Right atrium auricular region (tissue), 2 donors: ENCODE measurements at regions not wholly inside any gene's neighbourhood (a gene's known extent, or its start where the extent isn't known, plus 50 kb on each side); places are given as distances from the start of the nearest gene placed in this dataset.

Experiments
- DNase-seq: peaks from one replicate; pipeline ENCODE4 v3.0.0-alpha.2; 2019; ENCODE audit warnings: low spot score
- H3K27ac ChIP-seq, 2 donors: fragments of 200-600 bp; sonication (generic); 1 replicate in 1 of 2; 2 replicates in 1 of 2; pipeline ENCODE4 v1.5.1; 2016 to 2019
- H3K27me3 ChIP-seq, 2 donors: fragments of 200-600 bp; sonication (generic); one replicate each; pipeline versions ENCODE4 v1.5.1 to v1.6.0; 2017 to 2019
- H3K36me3 ChIP-seq: fragments of 200-600 bp; sonication (generic); one replicate; pipeline ENCODE4 v1.5.1; 2016
- H3K4me1 ChIP-seq, 2 donors: fragments of 200-600 bp; sonication (generic); one replicate each; pipeline versions ENCODE4 v1.5.1 to v1.6.0; 2017 to 2019
- H3K4me3 ChIP-seq, 2 donors: fragments of 200-600 bp; sonication (generic); 1 replicate in 1 of 2; 2 replicates in 1 of 2; pipeline ENCODE4 v1.5.1; 2017 to 2019; ENCODE audit warnings: mild to moderate bottlenecking in 1 of 2, moderate library complexity in 1 of 2
- H3K9me3 ChIP-seq, 2 donors: fragments of 200-600 bp; sonication (generic); one replicate each; pipeline ENCODE4 v1.5.1; 2019
- TF ChIP-seq, protein P1 (sequence below), 2 donors: fragments of 200-600 bp; sonication (generic); IDR thresholded peaks; one replicate each; pipeline ENCODE4 v1.5.1; 2019; ENCODE audit warnings: antibody characterized with exemption in 2 of 2

DNA sequence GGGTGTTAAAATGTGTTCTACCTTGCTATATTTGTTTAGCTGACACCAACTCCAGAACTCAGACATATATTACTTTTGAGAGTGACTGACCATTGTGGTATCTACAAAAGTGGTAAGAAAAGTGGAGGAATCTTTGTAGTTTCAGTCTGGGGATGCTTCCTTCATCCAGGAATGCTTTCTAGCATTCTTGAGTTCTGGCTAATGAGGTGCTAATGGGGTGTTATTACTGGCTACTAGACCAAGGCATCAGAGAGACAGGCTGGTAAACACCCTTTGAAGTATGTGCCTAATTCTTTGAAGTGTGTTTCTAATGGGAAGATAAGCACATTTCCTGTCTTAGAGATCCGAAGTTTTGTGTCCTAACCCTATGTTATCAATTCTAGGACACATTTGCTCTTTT, 310.4 kb downstream of the SPRY1 start:
- TF ChIP-seq, protein P1, sequence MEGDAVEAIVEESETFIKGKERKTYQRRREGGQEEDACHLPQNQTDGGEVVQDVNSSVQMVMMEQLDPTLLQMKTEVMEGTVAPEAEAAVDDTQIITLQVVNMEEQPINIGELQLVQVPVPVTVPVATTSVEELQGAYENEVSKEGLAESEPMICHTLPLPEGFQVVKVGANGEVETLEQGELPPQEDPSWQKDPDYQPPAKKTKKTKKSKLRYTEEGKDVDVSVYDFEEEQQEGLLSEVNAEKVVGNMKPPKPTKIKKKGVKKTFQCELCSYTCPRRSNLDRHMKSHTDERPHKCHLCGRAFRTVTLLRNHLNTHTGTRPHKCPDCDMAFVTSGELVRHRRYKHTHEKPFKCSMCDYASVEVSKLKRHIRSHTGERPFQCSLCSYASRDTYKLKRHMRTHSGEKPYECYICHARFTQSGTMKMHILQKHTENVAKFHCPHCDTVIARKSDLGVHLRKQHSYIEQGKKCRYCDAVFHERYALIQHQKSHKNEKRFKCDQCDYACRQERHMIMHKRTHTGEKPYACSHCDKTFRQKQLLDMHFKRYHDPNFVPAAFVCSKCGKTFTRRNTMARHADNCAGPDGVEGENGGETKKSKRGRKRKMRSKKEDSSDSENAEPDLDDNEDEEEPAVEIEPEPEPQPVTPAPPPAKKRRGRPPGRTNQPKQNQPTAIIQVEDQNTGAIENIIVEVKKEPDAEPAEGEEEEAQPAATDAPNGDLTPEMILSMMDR (IDR thresholded peaks at IDR 0.05) = no peak
- Histone ChIP-seq H3K4me1 (no peaks in the 10 kb centered on the region), H3K36me3 (no peaks in the 10 kb centered on the region), H3K27ac (no peak overlapping the region), H3K9me3 (peaks cover 0 to 19% of the 10 kb centered on the region in 2 donors), H3K27me3 (no peaks in the 10 kb centered on the region), H3K4me3 (no peak overlapping the region)
- DNase-seq = no peak

DNA sequence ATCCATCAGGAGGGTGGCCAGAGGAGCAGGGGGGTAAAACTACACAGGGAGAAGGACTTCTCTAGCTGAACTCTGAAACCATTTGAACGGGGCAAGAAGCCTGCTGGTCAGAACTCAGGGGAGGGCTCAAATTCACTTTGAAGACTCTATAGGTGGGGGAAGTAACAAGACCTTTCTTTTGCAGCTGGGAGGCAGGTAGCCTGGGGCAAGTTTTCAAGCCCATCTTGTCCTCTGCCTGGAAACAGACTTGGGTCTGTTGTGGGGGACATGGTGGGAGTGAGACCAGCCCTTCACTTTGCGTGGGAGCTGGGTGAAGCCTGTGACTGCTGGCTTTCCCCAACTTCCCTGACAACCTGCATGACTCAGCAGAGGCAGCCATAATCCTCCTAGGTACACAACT, 312.3 kb downstream of the SPRY1 start:
- Histone ChIP-seq H3K36me3 (no peaks in the 10 kb centered on the region), H3K4me1 (no peaks in the 10 kb centered on the region), H3K27ac (no peak overlapping the region), H3K27me3 (no peaks in the 10 kb centered on the region), H3K4me3 (no peak overlapping the region), H3K9me3 (peaks cover 0 to 14% of the 10 kb centered on the region in 2 donors)
- TF ChIP-seq, protein P1 (IDR thresholded peaks at IDR 0.05) = no peak
- no peak for DNase-seq

DNA sequence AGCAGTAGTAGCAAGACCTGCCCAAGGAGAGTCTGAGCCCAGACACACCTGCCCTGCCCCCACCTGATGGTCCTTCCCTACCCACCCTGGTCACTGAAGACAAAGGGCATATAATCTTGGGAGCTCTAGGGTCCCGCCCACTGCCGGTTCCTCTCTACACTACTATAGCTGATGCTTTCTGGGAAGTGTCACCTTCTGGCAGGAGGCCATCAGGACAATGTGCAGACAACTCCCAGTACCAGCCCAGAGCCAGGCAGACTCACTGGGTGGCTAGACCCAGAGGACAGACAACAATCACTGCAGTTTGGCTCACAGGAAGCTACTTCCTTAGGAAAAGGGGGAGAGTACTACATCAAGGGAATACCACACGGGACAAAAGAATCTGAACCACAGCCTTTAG, 312.7 kb downstream of the SPRY1 start:
- no peak for DNase-seq

DNA sequence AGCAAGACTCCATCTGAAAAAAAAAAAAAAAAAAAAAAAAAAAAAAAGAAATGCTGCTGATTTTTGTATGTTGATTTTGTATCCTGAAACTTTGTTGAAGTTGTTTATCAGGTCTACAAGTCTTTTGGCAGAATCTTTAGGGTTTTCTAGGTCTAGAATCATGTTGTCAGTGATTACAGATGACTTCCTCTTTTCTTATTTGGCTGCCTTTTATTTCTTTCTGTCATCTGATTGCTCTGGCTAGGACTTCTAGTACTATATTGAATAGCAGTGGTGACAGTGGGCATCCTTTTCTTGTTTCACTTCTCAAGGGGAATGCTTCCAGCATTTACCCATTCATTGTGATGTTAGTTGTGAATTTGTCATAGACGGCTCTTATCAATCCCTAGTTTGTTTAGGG, 334.4 kb downstream of the SPRY1 start:
- TF ChIP-seq, protein P1 (IDR thresholded peaks at IDR 0.05) = no peak
- Histone ChIP-seq H3K9me3 (peaks cover 0 to 7% of the 10 kb centered on the region in 2 donors), H3K4me1 (no peaks in the 10 kb centered on the region), H3K36me3 (no peaks in the 10 kb centered on the region), H3K27me3 (no peaks in the 10 kb centered on the region), H3K4me3 (no peak overlapping the region), H3K27ac (no peak overlapping the region)
- no peak for DNase-seq

More for the DNA sequence above, 312.7 kb downstream of the SPRY1 start:
- H3K4me1 ChIP-seq = no peaks in the 10 kb centered on the region
- no peaks in the 10 kb centered on the region for H3K27me3 ChIP-seq
- H3K36me3 ChIP-seq = no peaks in the 10 kb centered on the region
- no peak overlapping the region for H3K27ac ChIP-seq
- TF ChIP-seq, protein P1 (IDR thresholded peaks at IDR 0.05) = no peak
- H3K4me3 ChIP-seq = no peak overlapping the region
- peaks cover 0 to 14% of the 10 kb centered on the region in 2 donors for H3K9me3 ChIP-seq

DNA sequence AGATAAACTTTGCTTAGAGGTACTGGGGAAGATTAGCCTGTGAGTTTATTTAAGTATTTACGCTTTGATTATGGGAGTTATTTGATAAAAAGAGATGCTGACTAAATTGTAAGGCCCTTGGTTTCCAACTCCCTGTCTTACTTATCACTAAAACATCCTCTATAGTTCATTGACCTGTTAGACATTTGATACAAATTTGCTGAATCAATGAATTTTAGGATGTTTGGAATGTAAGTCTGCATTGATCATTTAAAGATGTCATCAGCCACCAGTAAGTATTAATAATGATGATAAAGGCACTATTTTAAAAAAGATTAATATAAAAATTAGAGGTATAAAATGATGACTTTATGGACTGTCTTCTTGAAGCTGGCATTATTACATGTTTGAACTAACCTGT, 340.6 kb downstream of the SPRY1 start:
- Histone ChIP-seq H3K4me3 (no peak overlapping the region), H3K27ac (peak overlapping the region in 1 of 2 donors; percentile 44), H3K36me3 (no peaks in the 10 kb centered on the region), H3K9me3 (no peaks in the 10 kb centered on the region), H3K27me3 (no peaks in the 10 kb centered on the region), H3K4me1 (peaks cover 0 to 6% of the 10 kb centered on the region in 2 donors)
- TF ChIP-seq, protein P1 (IDR thresholded peaks at IDR 0.05) = no peak
- no peak for DNase-seq

DNA sequence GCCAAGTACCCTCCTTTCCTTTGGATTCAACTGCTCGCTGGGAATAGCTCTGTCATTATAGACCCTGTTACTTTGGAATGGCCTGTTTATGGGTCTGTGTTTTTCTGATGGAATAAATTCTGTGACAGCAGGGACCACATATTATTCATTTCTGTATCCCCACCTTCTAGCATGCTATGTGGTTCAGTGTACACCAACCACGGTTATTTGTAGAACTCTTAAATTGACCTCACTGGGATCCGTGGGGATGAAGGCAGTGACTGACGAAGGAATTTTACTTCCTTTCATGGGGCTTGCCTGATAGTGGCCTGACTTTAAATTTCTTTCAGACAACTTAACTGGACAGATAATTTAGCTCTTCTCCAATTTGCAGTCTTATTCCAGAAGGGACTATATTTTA, 343.2 kb downstream of the SPRY1 start:
- H3K4me3 ChIP-seq = no peak overlapping the region
- TF ChIP-seq, protein P1 (IDR thresholded peaks at IDR 0.05) = no peak
- H3K27ac ChIP-seq = no peak overlapping the region
- no peaks in the 10 kb centered on the region for H3K36me3 ChIP-seq
- H3K27me3 ChIP-seq = no peaks in the 10 kb centered on the region
- peaks cover 0 to 24% of the 10 kb centered on the region in 2 donors for H3K4me1 ChIP-seq
- no peaks in the 10 kb centered on the region for H3K9me3 ChIP-seq
- no peak for DNase-seq
